Neuron (in vitro differentiated cells): ENCODE measurements at regions not wholly inside any gene's neighbourhood (a gene's known extent, or its start where the extent isn't known, plus 50 kb on each side); places are given as distances from the start of the nearest gene placed in this dataset.

Experiments used
- H2AFZ ChIP-seq: one replicate; pipeline ENCODE4 v1.6.1; 2013; ENCODE audit warnings: low read depth, mild to moderate bottlenecking, inconsistent platforms, low read length, moderate library complexity
- H3K27me3 ChIP-seq: one replicate; pipeline ENCODE4 v1.6.1; 2013; ENCODE audit warnings: low read length; ENCODE audit not compliant: insufficient read depth
- H3K36me3 ChIP-seq: one replicate; pipeline ENCODE4 v1.6.1; 2013; ENCODE audit warnings: low read length; ENCODE audit not compliant: insufficient read depth
- H3K4me1 ChIP-seq: one replicate; pipeline ENCODE4 v1.6.1; 2013; ENCODE audit warnings: low read length; ENCODE audit not compliant: insufficient read depth
- H3K4me3 ChIP-seq: 2 replicates; pipeline ENCODE4 v1.5.1; 2013; ENCODE audit warnings: mild to moderate bottlenecking, low read length, moderate library complexity
- H3K9me3 ChIP-seq: one replicate; pipeline ENCODE4 v1.6.1; 2013; ENCODE audit warnings: low read length

DNA sequence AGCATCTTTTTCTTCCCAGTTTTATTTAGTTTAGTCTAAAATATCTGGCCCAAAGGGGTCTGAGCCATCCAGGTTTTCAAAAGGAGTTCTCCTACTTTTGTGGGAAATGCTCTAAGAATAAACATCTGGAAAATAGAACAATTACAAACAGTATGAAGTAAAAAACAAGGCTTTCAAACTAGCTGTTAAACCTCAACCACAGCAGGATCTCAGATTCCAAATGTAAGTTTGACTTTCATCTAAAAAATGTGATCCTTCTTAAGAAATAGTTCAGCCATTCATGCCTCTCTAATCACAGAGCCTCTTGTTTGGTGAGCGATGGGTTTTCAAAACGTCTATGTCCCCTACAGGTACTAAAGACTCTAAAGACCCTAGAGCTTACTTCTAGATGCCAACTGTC lies 413.5 kb downstream of the DUSP10 start:
- Histone ChIP-seq H3K36me3 (no peaks in the 10 kb centered on the region), H3K27me3 (no peaks in the 10 kb centered on the region), H3K4me3 (no peak overlapping the region), H3K4me1 (no peaks in the 10 kb centered on the region), H2AFZ (no peak overlapping the region), H3K9me3 (no peaks in the 10 kb centered on the region)

DNA sequence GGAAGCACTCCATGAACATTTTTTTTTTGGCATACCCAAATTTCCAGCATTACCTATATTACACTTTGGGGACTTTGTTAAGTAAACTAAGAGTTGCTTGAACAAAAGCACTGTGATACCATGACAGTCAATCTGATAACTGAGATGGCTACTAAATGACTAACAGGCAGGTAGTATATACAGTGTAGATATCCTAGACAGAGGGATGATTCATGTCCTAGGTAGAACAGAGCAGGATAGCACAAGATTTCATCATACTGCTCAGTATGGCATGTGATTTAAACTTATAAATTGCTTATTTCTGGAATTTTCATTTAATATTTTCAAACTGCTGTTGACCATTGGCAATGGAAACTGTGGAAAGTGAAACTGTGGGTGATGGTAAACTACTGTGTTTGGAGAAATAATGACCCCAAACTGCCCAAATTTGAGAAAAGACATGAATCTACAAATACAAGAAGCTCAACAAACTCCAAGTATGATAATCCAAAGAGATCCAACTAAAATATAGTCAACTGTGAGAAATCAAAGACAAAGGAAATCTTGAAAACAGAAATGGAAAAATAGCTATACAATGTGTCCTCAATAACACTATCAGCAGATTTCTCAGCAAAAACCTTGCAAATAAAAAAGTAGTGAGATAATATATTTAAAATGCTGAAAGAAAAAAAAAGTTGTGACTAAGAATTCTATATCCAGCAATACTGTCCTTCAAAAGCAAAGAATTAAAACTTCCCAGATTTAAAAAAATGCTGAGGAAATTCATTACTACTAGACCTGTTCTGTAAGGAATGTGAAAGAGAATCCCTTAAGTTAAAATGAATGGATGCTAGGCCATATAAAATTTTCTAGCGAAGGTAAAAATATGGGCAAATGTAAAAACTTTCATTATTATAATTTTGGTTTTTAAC lies 410.4 kb downstream of the DUSP10 start:
- Histone ChIP-seq H2AFZ (no peak overlapping the region), H3K4me3 (no peak overlapping the region), H3K9me3 (no peaks in the 10 kb centered on the region), H3K27me3 (no peaks in the 10 kb centered on the region), H3K4me1 (peaks cover 3% of the 10 kb centered on the region), H3K36me3 (no peaks in the 10 kb centered on the region)

DNA sequence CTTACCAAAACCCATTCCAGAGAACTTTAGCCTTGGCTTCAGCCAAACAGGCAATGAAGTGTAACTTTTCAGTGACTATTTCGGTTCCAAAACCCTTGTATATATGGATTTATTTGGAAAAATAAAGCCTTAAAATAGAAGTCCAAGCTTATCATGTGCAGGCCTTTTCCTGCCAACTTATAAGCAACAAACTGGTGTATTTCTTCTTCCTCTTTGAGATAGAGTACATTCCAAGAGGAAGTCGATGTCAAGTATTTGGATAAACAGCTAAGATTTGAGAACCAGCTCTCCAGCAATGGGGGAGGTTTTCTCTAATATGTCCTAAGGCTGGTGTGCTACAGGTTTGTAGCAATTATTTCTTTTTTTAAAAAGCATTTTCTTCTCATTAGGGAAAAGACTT lies 407.8 kb downstream of the DUSP10 start:
- Histone ChIP-seq H3K4me1 (peaks cover 3% of the 10 kb centered on the region), H3K4me3 (no peak overlapping the region)

DNA sequence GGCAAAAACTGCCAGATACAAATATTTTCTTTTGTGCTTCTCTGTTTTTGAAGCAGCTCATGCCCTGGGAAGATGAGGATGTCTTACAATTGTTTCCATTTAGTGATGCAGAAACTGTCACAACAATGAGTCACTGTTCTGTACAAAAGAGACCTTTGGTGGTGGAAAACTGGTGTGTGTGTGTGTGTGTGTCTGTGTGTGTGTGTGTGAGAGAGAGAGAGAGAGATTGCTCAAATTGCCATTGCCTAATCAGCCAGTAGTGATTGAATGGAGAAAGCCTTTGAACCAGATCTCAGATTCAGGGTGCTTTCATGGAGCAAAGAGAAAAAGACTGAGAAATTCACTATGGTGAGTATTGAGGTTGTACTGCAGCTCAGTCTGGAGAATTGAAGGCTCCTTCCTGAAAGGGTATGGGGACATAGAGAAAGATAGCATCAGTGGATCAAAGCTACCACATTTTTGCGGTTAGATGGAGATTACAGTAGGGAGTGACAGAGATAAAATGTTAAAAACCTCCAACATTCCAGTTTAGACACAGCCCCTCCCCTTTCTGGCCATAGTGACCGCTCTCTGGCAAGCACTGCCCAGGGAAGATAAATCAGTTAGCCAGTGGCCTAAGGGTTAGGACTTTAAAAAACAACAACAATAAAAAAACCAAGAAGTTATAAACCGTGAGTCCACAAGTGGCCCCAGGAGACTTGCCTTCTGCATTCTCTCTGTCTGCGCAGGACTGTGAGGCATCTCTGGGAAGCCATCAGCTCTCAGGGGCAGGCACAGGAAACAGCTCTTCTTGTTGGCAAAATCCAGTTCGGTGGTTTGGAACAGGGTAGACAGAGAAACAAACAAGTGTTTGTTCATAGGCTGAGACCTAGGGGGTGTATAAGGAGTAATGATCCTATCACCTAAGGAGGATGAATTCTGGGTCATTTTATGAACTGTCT lies 406.5 kb downstream of the DUSP10 start:
- Histone ChIP-seq H2AFZ (no peak overlapping the region), H3K36me3 (no peaks in the 10 kb centered on the region), H3K4me1 (peaks cover 3% of the 10 kb centered on the region), H3K4me3 (no peak overlapping the region), H3K27me3 (no peaks in the 10 kb centered on the region), H3K9me3 (no peaks in the 10 kb centered on the region)

More for the DNA sequence above, 407.8 kb downstream of the DUSP10 start:
- Histone ChIP-seq H3K9me3 (no peaks in the 10 kb centered on the region), H3K27me3 (no peaks in the 10 kb centered on the region), H2AFZ (no peak overlapping the region), H3K36me3 (no peaks in the 10 kb centered on the region)

DNA sequence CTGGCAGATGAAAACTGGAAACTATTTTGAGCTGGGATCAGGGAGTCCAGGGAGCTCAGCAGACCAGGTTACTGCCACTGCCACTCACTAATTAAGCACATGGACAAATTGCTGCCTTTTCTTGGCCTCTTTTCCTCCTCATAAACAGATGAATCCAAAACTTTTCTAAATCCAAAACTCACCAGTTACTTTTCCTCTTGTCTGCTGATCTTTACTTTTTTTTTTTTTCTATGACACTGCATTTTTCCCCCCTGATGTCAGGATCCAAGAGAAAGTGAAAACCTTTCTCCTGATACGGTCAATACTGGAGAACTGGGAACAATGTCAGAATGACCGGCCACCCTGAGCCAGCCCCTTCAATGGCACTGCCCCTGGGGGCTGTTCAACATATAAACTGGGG lies 405.8 kb downstream of the DUSP10 start:
- no peak overlapping the region for H2AFZ ChIP-seq
- H3K36me3 ChIP-seq, result no peaks in the 10 kb centered on the region
- no peak overlapping the region for H3K4me3 ChIP-seq
- no peaks in the 10 kb centered on the region for H3K27me3 ChIP-seq
- no peaks in the 10 kb centered on the region for H3K9me3 ChIP-seq
- H3K4me1 ChIP-seq, result peaks cover 3% of the 10 kb centered on the region

DNA sequence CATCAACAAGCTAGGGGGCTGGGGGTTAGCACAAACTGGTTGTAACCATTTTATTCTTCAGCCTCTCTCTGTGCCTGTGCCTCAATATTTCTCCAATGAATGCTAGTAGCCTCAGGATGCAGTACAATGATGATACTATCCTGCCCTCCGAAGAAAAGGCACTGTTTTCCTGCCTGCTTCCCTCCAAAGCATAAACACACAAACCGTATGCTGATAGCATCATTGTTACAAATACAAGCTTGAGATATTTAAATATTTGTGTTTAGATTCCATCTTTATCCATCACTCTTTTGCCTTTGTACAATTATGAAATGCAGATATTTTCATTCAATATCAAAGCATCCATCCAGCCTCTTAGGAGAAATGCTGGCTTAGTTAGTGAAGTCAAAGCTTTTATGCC lies 404.8 kb downstream of the DUSP10 start:
- peaks cover 3% of the 10 kb centered on the region for H3K4me1 ChIP-seq
- H3K27me3 ChIP-seq, result no peaks in the 10 kb centered on the region
- no peak overlapping the region for H2AFZ ChIP-seq
- no peaks in the 10 kb centered on the region for H3K9me3 ChIP-seq
- H3K36me3 ChIP-seq, result no peaks in the 10 kb centered on the region
- no peak overlapping the region for H3K4me3 ChIP-seq

DNA sequence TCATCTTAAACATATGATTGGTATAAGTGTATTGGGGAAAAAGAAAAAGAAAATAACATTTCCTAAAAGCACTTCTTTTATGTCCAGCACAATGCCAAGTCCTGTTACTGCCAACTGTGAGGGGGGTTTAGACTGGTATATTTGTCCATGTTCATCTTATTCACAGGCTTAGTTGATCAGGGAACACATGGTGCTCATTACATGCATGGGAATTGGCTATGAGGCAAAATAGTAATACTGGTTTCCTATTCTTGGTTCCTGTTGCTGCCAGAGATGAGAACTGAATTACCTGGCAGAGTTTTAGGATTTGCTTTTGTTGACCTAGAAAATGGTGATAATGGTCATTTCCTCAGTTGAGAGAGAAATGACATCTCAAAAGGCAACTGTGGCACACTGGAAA lies 398.8 kb downstream of the DUSP10 start:
- no peaks in the 10 kb centered on the region for H3K4me1 ChIP-seq
- no peaks in the 10 kb centered on the region for H3K36me3 ChIP-seq

DNA sequence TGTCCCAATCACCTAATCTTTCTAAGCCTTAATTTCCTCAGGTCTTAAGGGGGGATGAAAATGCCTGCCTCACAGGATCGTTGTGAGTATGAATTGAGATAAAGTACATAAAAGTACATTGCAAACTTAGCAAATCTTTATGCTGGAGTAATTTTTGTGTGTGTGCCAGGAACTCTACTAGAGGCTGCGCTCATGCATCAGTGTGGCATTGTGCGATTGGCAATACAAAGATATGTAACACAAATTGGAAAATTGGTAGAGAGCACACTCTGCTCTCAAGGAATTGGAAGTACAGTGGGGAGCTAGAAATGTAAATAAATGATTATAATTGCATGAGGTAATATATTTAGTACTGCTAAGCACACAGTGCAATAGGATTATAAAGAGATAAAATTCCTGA lies 398.3 kb downstream of the DUSP10 start:
- Histone ChIP-seq H3K36me3 (no peaks in the 10 kb centered on the region), H3K27me3 (no peaks in the 10 kb centered on the region), H3K4me1 (no peaks in the 10 kb centered on the region), H2AFZ (no peak overlapping the region), H3K9me3 (no peaks in the 10 kb centered on the region), H3K4me3 (no peak overlapping the region)

More for the DNA sequence above, 398.8 kb downstream of the DUSP10 start:
- no peak overlapping the region for H2AFZ ChIP-seq
- H3K4me3 ChIP-seq, result no peak overlapping the region
- no peaks in the 10 kb centered on the region for H3K9me3 ChIP-seq
- H3K27me3 ChIP-seq, result no peaks in the 10 kb centered on the region

DNA sequence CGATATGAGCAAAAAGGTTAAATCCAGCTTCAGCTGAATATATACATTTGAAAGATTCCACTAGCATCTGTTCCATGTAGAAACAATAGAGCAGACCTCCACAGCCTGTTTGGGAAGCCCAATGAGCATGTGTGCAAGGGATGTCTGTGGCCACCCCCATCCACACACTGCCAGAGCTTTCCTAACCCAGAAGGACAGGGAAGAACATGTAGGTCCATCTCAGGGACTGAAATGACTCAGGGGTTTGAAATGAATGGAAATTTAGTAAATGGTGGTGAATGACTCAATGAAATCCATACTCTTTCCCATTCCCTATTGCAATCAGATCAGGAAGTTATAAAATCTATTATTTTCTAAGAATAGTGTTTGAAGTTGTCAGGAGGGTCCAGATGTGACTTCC lies 397.2 kb downstream of the DUSP10 start:
- H3K4me1 ChIP-seq, result no peaks in the 10 kb centered on the region
- H3K36me3 ChIP-seq, result no peaks in the 10 kb centered on the region
- no peaks in the 10 kb centered on the region for H3K27me3 ChIP-seq
- no peak overlapping the region for H2AFZ ChIP-seq
- no peak overlapping the region for H3K4me3 ChIP-seq
- no peaks in the 10 kb centered on the region for H3K9me3 ChIP-seq

DNA sequence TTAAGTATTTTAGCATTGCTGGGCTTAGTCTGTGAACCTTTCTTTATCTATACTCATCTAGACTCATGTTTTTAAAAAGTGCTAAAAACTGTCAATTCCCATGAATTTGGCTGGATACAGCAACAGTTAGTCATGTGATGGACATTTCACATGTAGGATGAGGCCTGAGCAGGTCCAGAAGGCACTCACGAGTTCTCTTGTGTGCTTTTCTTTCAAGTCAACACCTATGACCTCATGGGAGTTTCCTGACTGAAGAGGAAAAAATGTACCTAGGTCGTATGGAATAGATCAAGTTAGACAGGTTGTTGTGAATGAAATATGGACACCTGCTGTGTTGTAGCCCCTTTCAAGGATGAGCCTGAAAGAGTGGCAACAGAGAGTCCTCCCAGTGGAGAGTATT lies 394.2 kb downstream of the DUSP10 start:
- Histone ChIP-seq H3K27me3 (no peaks in the 10 kb centered on the region), H3K36me3 (no peaks in the 10 kb centered on the region), H3K9me3 (no peaks in the 10 kb centered on the region), H2AFZ (no peak overlapping the region), H3K4me1 (no peaks in the 10 kb centered on the region), H3K4me3 (no peak overlapping the region)

DNA sequence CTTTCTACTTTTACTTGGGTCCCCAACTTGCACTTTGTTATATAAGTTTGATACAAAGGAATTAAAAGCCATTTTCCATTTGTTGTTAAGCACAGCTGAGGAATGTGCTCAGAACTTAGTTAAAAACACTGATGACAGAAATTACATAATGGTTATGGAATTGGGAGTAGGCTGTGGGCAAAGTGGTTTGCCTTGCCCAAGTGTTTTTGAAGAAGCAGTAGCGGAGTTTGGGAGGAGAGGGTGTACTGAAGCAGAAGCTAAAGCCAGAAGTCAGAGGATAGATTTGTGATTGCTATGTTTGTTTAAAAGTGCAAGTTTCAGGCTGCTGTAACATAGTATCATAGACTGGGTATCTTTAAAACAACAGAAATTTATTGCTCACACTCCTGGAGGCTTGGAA lies 391.8 kb downstream of the DUSP10 start:
- Histone ChIP-seq H3K9me3 (no peaks in the 10 kb centered on the region), H3K4me3 (no peak overlapping the region), H3K4me1 (no peaks in the 10 kb centered on the region), H3K36me3 (no peaks in the 10 kb centered on the region), H2AFZ (no peak overlapping the region), H3K27me3 (no peaks in the 10 kb centered on the region)

DNA sequence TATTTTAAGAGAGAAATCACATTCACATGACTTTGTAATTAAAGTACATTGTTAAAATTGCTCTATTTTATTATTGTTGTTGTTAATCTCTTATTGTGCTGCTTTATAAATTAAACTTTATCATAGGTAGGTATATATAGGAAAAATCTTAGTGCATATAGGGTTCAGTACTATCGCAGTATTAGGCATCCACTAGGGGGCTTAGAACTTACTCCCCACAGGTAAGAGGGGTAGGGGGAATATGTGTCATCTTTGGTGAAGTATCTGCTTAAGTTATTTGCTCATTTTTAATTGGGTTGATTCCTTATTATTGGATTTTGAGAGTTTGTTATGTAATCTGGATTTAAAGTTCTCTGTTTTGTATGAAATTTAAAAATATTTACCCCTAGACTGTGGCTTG lies 385.2 kb downstream of the DUSP10 start:
- Histone ChIP-seq H3K4me3 (no peak overlapping the region), H3K9me3 (no peaks in the 10 kb centered on the region)

DNA sequence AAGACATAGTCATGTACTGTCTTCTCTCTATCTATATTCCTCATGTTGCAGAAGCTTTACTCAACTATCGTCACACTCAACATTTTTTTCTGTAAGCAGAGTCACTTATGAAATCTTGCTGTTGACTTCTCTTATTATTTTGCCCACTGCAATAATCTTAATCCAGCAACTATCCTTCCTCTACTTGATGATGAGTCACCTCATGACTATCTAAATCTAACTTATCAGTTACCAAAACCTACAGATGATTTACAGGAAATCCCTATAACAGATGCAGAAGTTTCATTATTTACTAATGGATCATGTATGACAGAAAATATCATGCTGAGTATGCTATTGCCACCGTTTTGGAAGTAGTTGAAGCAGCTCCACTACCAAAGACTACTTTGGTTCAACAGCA lies 378.9 kb downstream of the DUSP10 start:
- Histone ChIP-seq H2AFZ (no peak overlapping the region), H3K4me3 (no peak overlapping the region), H3K27me3 (no peaks in the 10 kb centered on the region), H3K36me3 (no peaks in the 10 kb centered on the region), H3K9me3 (no peaks in the 10 kb centered on the region), H3K4me1 (no peaks in the 10 kb centered on the region)

More for the DNA sequence above, 385.2 kb downstream of the DUSP10 start:
- Histone ChIP-seq H3K4me1 (no peaks in the 10 kb centered on the region), H3K27me3 (no peaks in the 10 kb centered on the region), H2AFZ (no peak overlapping the region), H3K36me3 (no peaks in the 10 kb centered on the region)
